ENCODE measurements at regions not wholly inside any gene's neighbourhood (a gene's known extent, or its start where the extent isn't known, plus 50 kb on each side); places are given as distances from the start of the nearest gene placed in this dataset.

DNA sequence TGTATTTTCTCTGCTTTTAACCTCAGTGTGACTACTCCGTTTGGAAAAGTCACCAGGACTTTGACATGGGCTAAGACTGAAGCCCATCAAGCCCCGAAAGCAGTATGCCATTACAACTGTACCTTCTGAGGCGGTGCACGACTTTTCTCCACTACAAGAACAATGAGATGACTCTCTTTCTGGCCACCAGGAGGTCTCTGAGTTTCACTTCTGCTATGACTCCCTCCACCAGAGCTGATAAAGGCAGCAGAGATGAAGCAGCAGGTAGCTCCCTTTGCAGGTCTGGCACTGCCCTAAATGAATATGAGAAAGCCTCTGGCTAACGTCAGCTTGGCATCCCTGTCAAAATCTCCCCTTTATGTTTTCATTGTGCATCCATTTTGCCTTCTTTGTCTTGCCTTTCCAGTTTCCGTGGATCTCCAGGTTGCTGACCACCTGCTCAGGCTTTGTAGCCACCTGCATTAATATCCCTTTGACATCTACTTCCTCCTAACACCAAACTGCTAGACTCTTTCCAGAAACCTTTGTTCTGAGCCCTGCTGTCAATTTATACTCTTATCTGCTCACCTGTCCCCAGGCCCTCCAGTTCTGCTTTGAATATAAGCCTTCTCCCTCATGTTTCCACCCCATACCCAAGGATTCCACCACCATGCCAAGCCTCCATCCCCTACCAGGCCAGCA, 221.7 kb downstream of the ZNF608 start:
- TF ChIP-seq POLR2A (IDR thresholded peaks at IDR 0.05) (no peak), EP300 (IDR thresholded peaks at IDR 0.05) (no peak), POLR2AphosphoS5 (IDR thresholded peaks at IDR 0.05) (no peak)
- TF ChIP-seq, protein P1, sequence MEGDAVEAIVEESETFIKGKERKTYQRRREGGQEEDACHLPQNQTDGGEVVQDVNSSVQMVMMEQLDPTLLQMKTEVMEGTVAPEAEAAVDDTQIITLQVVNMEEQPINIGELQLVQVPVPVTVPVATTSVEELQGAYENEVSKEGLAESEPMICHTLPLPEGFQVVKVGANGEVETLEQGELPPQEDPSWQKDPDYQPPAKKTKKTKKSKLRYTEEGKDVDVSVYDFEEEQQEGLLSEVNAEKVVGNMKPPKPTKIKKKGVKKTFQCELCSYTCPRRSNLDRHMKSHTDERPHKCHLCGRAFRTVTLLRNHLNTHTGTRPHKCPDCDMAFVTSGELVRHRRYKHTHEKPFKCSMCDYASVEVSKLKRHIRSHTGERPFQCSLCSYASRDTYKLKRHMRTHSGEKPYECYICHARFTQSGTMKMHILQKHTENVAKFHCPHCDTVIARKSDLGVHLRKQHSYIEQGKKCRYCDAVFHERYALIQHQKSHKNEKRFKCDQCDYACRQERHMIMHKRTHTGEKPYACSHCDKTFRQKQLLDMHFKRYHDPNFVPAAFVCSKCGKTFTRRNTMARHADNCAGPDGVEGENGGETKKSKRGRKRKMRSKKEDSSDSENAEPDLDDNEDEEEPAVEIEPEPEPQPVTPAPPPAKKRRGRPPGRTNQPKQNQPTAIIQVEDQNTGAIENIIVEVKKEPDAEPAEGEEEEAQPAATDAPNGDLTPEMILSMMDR (IDR thresholded peaks at IDR 0.05) = no peak
